ENCODE measurements at regions not wholly inside any gene's neighbourhood (a gene's known extent, or its start where the extent isn't known, plus 50 kb on each side); places are given as distances from the start of the nearest gene placed in this dataset.

- Histone ChIP-seq H3K27me3 (ENCODE audit: insufficient read depth, poor library complexity, severe bottlenecking) (no peaks in the 10 kb centered on the region), H3K27ac (replicated peaks) (no peak overlapping the region), H3K4me3 (replicated peaks; ENCODE audit: insufficient read depth, low read length) (no peak overlapping the region)
- no peak for DNase-seq (ENCODE audit: low read depth in 1 of 2, low spot score in 1 of 2)
- TF ChIP-seq, protein P1, sequence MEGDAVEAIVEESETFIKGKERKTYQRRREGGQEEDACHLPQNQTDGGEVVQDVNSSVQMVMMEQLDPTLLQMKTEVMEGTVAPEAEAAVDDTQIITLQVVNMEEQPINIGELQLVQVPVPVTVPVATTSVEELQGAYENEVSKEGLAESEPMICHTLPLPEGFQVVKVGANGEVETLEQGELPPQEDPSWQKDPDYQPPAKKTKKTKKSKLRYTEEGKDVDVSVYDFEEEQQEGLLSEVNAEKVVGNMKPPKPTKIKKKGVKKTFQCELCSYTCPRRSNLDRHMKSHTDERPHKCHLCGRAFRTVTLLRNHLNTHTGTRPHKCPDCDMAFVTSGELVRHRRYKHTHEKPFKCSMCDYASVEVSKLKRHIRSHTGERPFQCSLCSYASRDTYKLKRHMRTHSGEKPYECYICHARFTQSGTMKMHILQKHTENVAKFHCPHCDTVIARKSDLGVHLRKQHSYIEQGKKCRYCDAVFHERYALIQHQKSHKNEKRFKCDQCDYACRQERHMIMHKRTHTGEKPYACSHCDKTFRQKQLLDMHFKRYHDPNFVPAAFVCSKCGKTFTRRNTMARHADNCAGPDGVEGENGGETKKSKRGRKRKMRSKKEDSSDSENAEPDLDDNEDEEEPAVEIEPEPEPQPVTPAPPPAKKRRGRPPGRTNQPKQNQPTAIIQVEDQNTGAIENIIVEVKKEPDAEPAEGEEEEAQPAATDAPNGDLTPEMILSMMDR (IDR thresholded peaks at IDR 0.05; ENCODE audit: insufficient read depth, low read length): no peak
- TF ChIP-seq SPI1 (IDR thresholded peaks at IDR 0.05; ENCODE audit: borderline replicate concordance, low read depth) (no peak), POLR2AphosphoS5 (IDR thresholded peaks at IDR 0.05; ENCODE audit: low read depth) (no peak)
Measured at GRCh38 chr1:55559161-55559611, 344.0 kb upstream of the USP24 start.

- Histone ChIP-seq H3K27ac (replicated peaks) (no peak overlapping the region), H3K4me3 (replicated peaks; ENCODE audit: insufficient read depth, low read length) (no peak overlapping the region), H3K27me3 (ENCODE audit: insufficient read depth, poor library complexity, severe bottlenecking) (no peaks in the 10 kb centered on the region)
- TF ChIP-seq REST (IDR thresholded peaks at IDR 0.05; ENCODE audit: insufficient replicate concordance, low read depth) (no peak), GABPA (IDR thresholded peaks at IDR 0.05; ENCODE audit: low read depth) (no peak), SPI1 (IDR thresholded peaks at IDR 0.05; ENCODE audit: borderline replicate concordance, low read depth) (no peak), POLR2AphosphoS5 (IDR thresholded peaks at IDR 0.05; ENCODE audit: low read depth) (no peak)
- TF ChIP-seq, protein P1 (IDR thresholded peaks at IDR 0.05; ENCODE audit: insufficient read depth, low read length): no peak
- no peak for DNase-seq (ENCODE audit: low read depth in 1 of 2, low spot score in 1 of 2)
Measured at GRCh38 chr1:55558515-55558914, 343.4 kb upstream of the USP24 start.

DNA sequence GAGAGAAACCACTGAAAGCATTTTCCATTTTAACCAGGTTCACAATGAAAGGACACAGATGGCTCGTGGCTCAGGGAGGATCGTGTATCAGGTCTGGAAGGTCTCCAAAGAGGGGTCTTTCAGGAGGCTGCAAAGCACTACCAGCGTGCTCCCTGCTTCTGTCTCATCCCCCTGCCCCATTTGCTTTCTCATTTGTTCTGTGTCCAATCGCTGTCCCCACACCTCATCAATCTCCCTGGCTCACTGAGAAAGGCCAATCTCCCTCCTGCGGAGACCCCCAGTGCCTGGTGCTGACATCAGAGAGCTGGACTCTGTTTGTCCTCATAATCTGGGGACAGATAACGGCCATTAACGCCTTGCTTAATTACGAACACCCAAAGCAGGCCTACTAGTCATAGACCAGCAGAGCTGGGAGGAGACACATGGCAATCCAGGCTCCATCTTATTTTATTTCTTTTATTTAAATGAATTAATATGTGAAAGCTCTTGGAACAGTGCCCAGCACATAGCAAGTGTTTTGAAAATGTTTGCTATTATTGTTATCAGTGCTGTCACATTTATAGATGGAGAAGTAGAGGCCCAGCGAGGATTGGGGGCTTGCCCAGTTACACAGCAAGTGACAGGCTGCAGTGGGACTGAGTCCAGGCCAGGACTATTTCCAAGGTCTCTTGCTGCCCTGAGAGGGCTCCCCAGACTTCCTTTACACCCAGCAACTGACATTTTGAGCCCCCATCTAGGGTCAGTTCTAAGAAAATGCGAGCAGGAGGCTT, 341.0 kb upstream of the USP24 start:
- Histone ChIP-seq H3K27me3 (ENCODE audit: insufficient read depth, poor library complexity, severe bottlenecking) (no peaks in the 10 kb centered on the region), H3K27ac (replicated peaks) (no peak overlapping the region), H3K4me3 (replicated peaks; ENCODE audit: insufficient read depth, low read length) (no peak overlapping the region)
- no peak for DNase-seq (ENCODE audit: low read depth in 1 of 2, low spot score in 1 of 2)
- TF ChIP-seq SPI1 (IDR thresholded peaks at IDR 0.05; ENCODE audit: borderline replicate concordance, low read depth) (no peak), GABPA (IDR thresholded peaks at IDR 0.05; ENCODE audit: low read depth) (no peak), REST (IDR thresholded peaks at IDR 0.05; ENCODE audit: insufficient replicate concordance, low read depth) (no peak), POLR2AphosphoS5 (IDR thresholded peaks at IDR 0.05; ENCODE audit: low read depth) (no peak)
- TF ChIP-seq, protein P1 (IDR thresholded peaks at IDR 0.05; ENCODE audit: insufficient read depth, low read length): no peak
